SK-MEL-5 (cell line): ENCODE measurements at regions not wholly inside any gene's neighbourhood (a gene's known extent, or its start where the extent isn't known, plus 50 kb on each side); places are given as distances from the start of the nearest gene placed in this dataset.
"Not testable (repeated sequence)": the region's sequence is repeated elsewhere in the genome, so short reads cannot be mapped to it uniquely, and the experiment has no call there.

Source experiments
- DNase-seq: peaks from one replicate; pipeline ENCODE4 v3.0.0-alpha.2; 2016; ENCODE audit warnings: low read depth, low spot score
- in situ Hi-C: cut with HindIII; loops from 2 replicates; pipeline ENCODE4 v1.10.0; 2016; ENCODE audit warnings: low sequenced_read_pairs, high pct_unique_total_duplicates, low pct_unique_long_range_greater_than_20kb

- in situ Hi-C loops = no loop called here
- no peak for DNase-seq
These were observed 51.9 kb upstream of the SPDL1 start for GRCh38 chr5:169531631-169532030.

GRCh38 chr5:169527863-169528262 lies 55.7 kb upstream of the SPDL1 start:
- in situ Hi-C loops = no loop called here
- no peak for DNase-seq

- in situ Hi-C loops = no loop called here
- no peak for DNase-seq
These were observed 56.5 kb upstream of the SPDL1 start for GRCh38 chr5:169527066-169527465.

- in situ Hi-C loops = no loop called here
- no peak for DNase-seq
These were observed 60.7 kb upstream of the SPDL1 start for GRCh38 chr5:169522851-169523250.

GRCh38 chr5:169521366-169521983 lies 62.1 kb upstream of the SPDL1 start:
- no peak for DNase-seq
- in situ Hi-C loops = no loop called here

- in situ Hi-C loops = no loop called here
- DNase-seq = no peak
These were observed 64.2 kb upstream of the SPDL1 start for GRCh38 chr5:169519358-169519757.

GRCh38 chr5:169518779-169519178 lies 64.8 kb upstream of the SPDL1 start:
- in situ Hi-C loops, DNase-seq: not testable (repeated sequence)

- no peak for DNase-seq
- in situ Hi-C loops = no loop called here
These were observed 71.2 kb upstream of the SPDL1 start for GRCh38 chr5:169512385-169512784.

GRCh38 chr5:169511708-169512107 lies 71.9 kb upstream of the SPDL1 start:
- no peak for DNase-seq
- in situ Hi-C loops = no loop called here

GRCh38 chr5:169507051-169507450 lies 76.5 kb upstream of the SPDL1 start:
- in situ Hi-C loops = no loop called here
- no peak for DNase-seq

GRCh38 chr5:169503886-169504285 lies 79.7 kb upstream of the SPDL1 start:
- DNase-seq = no peak
- in situ Hi-C loops = no loop called here

GRCh38 chr5:169499990-169500505 lies 83.5 kb upstream of the SPDL1 start:
- in situ Hi-C loops = no loop called here
- DNase-seq = no peak

GRCh38 chr5:169496878-169497277 lies 86.7 kb upstream of the SPDL1 start:
- in situ Hi-C loops = no loop called here
- no peak for DNase-seq

- in situ Hi-C loops = no loop called here
- DNase-seq = no peak
These were observed 88.5 kb upstream of the SPDL1 start for GRCh38 chr5:169494941-169495548.

GRCh38 chr5:169494383-169494935 lies 89.1 kb upstream of the SPDL1 start:
- in situ Hi-C loops = no loop called here
- no peak for DNase-seq

- in situ Hi-C loops = no loop called here
- DNase-seq = peak; percentile 40
These were observed 109.3 kb upstream of the SPDL1 start for GRCh38 chr5:169474226-169474625.

- DNase-seq = no peak
- in situ Hi-C loops = no loop called here
These were observed 111.0 kb upstream of the SPDL1 start for GRCh38 chr5:169472544-169472943.

- in situ Hi-C loops = no loop called here
These were observed 112.6 kb upstream of the SPDL1 start for GRCh38 chr5:169471021-169471420.

More at GRCh38 chr5:169471021-169471420, 112.6 kb upstream of the SPDL1 start:
- no peak for DNase-seq
